Glomerular visceral epithelial cell (primary cell): ENCODE measurements at regions not wholly inside any gene's neighbourhood (a gene's known extent, or its start where the extent isn't known, plus 50 kb on each side); places are given as distances from the start of the nearest gene placed in this dataset.
"Not testable (repeated sequence)": the region's sequence is repeated elsewhere in the genome, so short reads cannot be mapped to it uniquely, and the experiment has no call there.

Experiments
- DNase-seq: peaks from one replicate; pipeline ENCODE4 v3.0.0-alpha.2; 2016; ENCODE audit errors: extremely low spot score

GRCh38 chr14:56422221-56422620, 157.4 kb upstream of the TMEM260 start:
- DNase-seq, result no peak

GRCh38 chr14:56422703-56423213, 156.8 kb upstream of the TMEM260 start:
- DNase-seq, result peak; percentile 43

DNA sequence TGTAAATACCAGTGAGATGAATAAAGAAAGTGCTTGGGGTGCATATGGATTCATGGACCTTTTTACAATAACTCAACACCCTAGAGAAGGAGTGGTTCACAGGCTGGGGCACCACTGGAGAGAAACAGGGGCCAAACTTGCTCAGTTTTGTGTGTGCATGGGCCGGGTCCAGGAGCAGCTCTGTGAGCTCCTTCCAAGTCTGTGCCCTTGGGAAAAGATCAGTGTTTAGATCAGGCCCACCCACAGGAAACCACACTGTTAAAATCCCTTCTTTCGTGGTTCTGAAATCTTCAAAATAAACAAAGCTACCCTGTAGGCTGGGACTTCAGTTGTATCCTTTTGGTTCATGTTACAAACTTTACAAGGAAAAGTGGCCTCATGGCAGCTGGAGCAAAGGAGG, 156.1 kb upstream of the TMEM260 start:
- no peak for DNase-seq

GRCh38 chr14:56431013-56431412, 148.6 kb upstream of the TMEM260 start:
- no peak for DNase-seq

GRCh38 chr14:56449670-56450213, 129.9 kb upstream of the TMEM260 start:
- DNase-seq, result no peak

DNA sequence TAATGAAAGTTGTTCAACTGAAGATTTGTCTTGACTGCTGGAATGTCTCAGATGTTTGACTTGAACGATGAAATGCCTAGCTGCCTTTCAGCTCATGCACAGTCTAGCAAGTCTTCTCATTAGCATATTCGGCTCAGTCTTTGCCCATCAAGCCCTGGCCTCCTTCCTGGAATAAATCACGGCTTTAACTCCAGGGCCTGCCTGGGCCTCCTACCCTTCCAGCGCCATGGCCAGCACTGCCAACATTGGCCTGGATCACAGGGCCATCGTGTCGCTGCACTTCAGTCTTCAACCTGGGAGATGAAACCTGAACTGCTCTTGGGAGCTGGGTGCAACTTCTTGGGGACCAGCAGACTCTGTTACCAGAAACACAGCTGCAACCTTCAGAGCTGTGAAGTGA, 126.7 kb upstream of the TMEM260 start:
- DNase-seq, result no peak

GRCh38 chr14:56454680-56455079, 124.9 kb upstream of the TMEM260 start:
- not testable (repeated sequence) for DNase-seq

DNA sequence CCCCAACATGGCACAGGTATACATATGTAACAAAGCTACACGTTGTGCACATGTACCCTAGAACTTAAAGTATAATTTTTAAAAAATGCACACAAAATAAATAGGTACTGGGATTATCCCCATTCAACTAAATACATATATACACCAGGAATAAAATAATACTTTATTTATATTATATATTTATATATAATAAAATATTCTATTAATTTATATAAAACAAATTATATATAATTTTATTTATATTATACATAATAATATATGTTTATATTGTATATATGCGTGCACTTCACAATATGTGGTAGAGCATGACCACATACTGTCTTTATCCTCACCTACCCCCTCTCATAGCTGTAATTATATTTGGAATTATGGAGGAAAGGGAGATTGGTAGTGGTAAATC, 119.1 kb upstream of the TMEM260 start:
- DNase-seq, result no peak

DNA sequence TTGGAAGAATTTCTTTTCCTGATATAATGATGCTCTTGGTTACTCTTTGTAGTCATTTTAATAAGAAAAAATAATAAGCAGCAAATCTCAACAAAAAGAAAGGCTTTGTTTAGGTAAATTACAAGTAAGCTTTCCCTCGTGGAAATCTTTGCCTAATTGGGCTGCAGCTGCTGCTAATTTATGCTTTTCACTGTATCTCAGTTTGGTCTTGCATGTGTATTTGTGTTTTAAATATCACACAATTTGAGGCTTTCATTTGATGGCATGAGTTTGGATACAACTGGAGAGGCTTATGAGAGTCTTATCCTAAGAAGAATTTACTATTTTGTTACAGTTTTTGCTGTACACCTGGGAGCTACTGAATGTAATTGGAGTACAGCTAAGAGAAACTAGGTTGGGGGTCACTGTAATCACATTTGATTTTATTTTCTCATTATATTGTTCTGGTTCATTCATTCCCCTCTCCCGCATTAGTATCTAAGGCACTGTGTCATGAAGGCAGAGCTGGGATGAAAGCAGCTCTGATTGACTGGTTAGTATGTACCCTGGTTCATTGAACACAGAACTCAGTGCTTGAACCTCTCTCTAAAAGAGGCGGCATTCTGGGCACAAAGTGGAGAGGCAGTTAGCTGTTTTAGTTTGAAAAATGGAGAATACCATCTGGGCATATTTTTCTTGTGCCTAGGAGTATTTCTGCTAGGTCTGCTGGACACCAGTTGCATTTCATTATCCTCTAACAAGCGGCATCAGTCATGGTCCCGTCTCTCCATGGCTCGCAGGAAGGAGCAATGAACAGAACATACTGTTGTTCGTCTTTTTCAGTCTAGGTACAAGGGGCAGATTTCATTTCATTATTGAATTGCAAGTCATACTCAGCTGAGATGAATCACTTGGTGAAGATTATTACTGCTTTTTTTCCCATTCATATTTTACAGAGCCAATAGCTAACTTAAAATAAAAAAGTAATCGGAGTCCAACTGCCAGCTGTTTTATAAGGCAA, 118.0 kb upstream of the TMEM260 start:
- no peak for DNase-seq

DNA sequence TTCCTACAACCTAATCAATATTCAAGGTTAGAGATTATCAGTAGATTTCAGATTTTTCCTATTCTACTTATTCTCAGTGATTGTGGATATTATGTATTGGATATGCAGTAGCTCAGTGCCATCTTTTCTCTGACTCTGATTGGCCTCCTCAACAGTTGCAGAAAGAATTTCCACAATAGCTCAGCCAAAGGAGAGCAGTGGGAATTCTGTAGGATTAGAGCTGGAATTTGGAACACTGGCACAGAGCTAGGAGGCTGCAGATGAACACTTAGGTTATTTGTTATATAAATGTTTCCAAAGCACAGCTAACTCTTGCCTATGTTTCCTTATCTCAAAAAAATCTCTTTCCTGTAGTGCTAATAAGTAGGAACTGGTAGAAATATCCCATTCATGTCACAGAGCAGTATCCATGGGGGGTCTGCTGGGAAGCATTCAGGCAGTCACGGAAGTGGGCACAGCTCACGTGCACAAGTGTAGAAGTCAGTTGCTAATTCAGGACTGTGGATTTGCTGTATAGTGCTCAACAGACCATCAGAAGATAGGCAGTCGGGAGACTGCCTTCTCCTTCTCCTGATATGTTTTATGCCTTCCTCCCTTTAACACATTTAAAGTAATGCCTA, 116.2 kb upstream of the TMEM260 start:
- DNase-seq, result no peak

DNA sequence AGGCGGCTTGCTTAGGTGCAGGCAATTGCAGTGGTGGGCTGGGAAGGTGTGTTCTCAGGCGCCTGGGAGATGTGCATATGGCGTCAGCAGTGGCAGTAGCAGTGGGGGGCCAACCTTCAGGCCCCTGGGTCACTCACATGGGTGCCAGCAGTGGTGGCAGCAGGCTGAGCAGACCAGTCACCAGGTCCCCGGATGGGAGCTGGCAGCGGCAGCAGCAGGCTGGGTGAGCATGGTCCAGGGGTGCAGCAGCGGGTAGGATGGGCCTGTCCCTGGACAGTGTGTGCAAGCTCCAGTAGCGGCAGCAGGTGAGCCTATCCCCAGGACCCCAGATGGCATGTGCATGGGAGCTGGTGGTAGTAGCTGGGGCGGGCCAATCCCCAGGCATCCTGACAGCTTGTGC, 108.5 kb upstream of the TMEM260 start:
- DNase-seq, result no peak

- peak; percentile 48 for DNase-seq
These were observed 105.1 kb upstream of the TMEM260 start for GRCh38 chr14:56474419-56475022.

GRCh38 chr14:56482310-56482911, 97.2 kb upstream of the TMEM260 start:
- no peak for DNase-seq

DNA sequence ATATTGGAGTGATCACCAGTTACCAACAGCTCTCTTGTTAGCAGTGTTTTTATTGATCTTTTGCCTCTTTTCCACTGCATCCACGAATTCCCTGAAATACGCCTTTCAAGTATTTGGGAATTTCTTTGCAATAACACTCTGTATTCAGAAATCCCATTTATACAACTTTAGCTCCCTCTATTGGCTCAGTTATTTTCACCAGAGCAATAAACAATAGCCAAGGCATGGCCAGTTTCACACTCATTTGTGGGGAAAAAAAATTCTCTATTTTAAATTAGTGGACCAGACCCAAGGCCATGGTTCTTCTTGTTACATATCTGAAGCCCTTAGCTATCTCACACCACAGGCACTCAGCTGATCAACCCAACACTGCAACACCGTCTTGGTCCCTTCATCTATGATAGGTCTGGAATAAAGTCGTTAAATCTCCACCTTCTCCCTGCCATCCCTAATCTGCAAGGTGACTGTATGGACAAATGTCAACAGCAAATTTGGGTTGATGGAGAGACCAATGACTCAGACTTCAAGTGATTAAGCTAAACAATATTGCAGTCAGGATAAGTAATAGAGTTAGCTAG, 92.4 kb upstream of the TMEM260 start:
- no peak for DNase-seq

DNA sequence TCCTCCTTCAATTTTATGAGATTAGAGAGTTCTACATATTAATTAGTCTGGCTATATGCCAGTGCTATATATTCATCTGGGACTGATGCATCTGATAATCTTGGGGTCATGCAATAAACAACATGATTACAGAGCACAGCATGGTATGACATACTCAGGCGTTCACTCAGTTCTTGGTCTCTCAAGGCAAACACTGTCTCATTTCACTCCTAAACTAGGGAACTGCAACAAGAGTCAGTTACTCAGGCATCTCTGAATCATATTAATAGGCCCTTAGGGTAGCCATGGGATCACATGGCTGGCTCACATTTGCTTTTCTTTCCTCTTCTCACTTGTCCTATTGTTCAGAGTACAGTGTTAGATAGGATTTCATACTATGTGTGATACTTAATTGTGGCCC, 91.8 kb upstream of the TMEM260 start:
- DNase-seq, result no peak

DNA sequence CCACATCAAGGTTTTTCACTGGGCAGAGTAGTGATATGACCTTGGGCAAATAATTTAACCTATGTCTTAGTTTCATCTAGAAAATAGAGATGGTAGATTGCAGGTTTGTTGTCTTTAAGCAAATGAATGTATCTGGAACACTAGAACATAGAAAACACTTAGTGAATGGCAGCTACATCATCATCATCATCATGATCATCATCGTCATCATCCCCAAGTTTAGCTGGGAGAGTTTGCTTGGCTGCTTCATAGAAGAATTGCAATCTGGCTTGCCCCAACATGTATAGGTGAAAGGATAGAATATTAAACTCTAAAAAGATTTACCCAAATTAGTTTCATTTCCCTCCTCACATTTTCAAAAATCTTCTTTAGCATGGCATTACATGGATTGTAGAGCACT, 91.3 kb upstream of the TMEM260 start:
- no peak for DNase-seq

- peak; percentile 29 for DNase-seq
These were observed 89.2 kb upstream of the TMEM260 start for GRCh38 chr14:56490379-56490778.

GRCh38 chr14:56491299-56492285, 88.0 kb upstream of the TMEM260 start:
- peak; percentile 56 for DNase-seq

DNA sequence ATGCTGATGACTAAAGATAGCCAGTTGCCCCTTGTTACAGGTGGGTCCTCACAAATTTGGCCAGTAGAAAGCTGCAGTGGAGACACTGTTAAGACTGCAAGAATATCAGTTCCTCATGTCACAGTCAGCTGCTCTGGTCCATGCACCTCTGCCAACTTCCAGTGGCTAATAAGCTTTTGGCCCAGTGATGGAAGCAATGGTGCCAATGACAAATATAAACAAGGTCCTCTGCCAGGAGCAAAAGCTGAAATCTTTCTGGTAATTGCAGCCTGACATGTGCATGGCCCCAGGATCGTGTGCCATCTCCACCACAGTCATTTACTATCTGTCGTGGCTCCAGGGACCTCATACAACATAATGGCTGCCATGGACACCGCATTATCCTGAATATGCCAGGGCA, 85.4 kb upstream of the TMEM260 start:
- DNase-seq, result no peak

DNA sequence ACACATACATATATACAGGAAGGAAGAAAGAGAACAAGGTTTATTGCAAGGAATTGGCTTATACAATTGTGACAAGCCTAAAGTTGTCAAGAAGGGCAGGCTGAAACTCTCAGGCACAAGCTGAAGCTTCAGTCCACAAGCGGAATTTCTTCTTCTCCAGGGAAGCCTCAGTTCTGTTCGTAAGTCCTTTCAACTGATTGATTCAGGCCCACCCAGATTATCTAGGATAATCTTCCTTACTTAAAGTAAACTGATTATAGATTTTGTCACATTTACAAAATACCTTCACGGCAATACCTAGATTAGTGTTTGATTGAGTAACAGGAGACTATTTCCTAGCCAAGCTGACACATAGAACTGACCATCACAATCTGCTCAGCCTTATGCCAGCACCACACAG, 81.5 kb upstream of the TMEM260 start:
- no peak for DNase-seq
